NCI-H748 (cell line): ENCODE measurements at regions not wholly inside any gene's neighbourhood (a gene's known extent, or its start where the extent isn't known, plus 50 kb on each side); places are given as distances from the start of the nearest gene placed in this dataset.

Experiments used
- DNase-seq: peaks from one replicate; lab custom pipeline; 2025; ENCODE audit not compliant: unreplicated experiment; lab: John Stamatoyannopoulos, UW

- DNase-seq, result no peak
Observed at GRCh38 chr9:13505797-13506196, 226.3 kb upstream of the MPDZ start.

- no peak for DNase-seq
Observed at GRCh38 chr9:13503599-13503998, 224.1 kb upstream of the MPDZ start.

GRCh38 chr9:13502484-13502883 is 223.0 kb upstream of the MPDZ start:
- DNase-seq, result no peak

GRCh38 chr9:13501018-13501417 is 221.5 kb upstream of the MPDZ start:
- no peak for DNase-seq

GRCh38 chr9:13500034-13500433 is 220.5 kb upstream of the MPDZ start:
- DNase-seq, result no peak

GRCh38 chr9:13493697-13494096 is 214.2 kb upstream of the MPDZ start:
- no peak for DNase-seq

GRCh38 chr9:13491493-13492424 is 212.3 kb upstream of the MPDZ start:
- peak; percentile 53 for DNase-seq

- no peak for DNase-seq
Observed at GRCh38 chr9:13491138-13491492, 211.6 kb upstream of the MPDZ start.

- DNase-seq, result no peak
Observed at GRCh38 chr9:13487936-13488335, 208.4 kb upstream of the MPDZ start.

GRCh38 chr9:13487498-13487897 is 208.0 kb upstream of the MPDZ start:
- DNase-seq, result no peak

GRCh38 chr9:13487071-13487470 is 207.6 kb upstream of the MPDZ start:
- DNase-seq, result no peak

GRCh38 chr9:13485068-13485596 is 205.6 kb upstream of the MPDZ start:
- DNase-seq, result no peak

GRCh38 chr9:13484186-13484585 is 204.7 kb upstream of the MPDZ start:
- no peak for DNase-seq

GRCh38 chr9:13481274-13481673 is 201.8 kb upstream of the MPDZ start:
- DNase-seq, result no peak

GRCh38 chr9:13480693-13481092 is 201.2 kb upstream of the MPDZ start:
- DNase-seq, result no peak

GRCh38 chr9:13479096-13479495 is 199.6 kb upstream of the MPDZ start:
- DNase-seq, result no peak

- no peak for DNase-seq
Observed at GRCh38 chr9:13478639-13479038, 199.1 kb upstream of the MPDZ start.

- DNase-seq, result no peak
Observed at GRCh38 chr9:13478160-13478559, 198.7 kb upstream of the MPDZ start.

- no peak for DNase-seq
Observed at GRCh38 chr9:13470836-13471235, 191.3 kb upstream of the MPDZ start.

- no peak for DNase-seq
Observed at GRCh38 chr9:13467157-13467556, 187.7 kb upstream of the MPDZ start.

- DNase-seq, result no peak
Observed at GRCh38 chr9:13461414-13461991, 182.0 kb upstream of the MPDZ start.

GRCh38 chr9:13459071-13459470 is 179.6 kb upstream of the MPDZ start:
- no peak for DNase-seq
